ENCODE measurements at regions not wholly inside any gene's neighbourhood (a gene's known extent, or its start where the extent isn't known, plus 50 kb on each side); places are given as distances from the start of the nearest gene placed in this dataset.

DNA sequence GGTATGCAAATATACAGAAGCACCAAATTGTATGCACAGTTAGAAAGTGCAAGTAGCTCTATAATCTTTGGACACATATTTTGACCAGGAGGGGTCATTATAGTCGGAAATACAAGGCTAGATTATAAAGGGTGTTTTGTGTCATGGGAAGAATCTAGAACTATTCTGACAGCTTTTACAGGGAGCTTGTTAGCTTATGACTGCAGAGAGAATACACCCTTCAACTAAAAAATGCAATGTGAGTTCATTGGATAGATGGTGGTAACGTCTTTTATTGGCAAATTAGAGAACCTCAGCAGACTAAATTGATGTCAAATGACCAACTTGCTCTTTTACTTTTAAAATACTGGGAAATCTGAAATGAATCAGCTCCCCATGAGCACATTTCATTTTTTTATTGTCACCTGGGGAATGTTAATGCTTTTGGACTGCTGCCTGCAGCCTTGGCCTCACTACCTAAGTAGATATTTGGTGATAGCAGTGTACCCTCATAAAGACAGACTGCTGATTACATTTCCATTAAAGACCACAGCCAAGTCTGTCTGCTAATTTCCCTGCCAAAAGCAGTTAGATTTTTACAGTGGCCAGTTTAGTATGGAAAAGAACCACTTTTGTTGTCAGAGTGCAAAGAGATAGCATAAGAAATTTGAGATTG, 515.9 kb upstream of the DPPA4 start:
- TF ChIP-seq, protein P1, sequence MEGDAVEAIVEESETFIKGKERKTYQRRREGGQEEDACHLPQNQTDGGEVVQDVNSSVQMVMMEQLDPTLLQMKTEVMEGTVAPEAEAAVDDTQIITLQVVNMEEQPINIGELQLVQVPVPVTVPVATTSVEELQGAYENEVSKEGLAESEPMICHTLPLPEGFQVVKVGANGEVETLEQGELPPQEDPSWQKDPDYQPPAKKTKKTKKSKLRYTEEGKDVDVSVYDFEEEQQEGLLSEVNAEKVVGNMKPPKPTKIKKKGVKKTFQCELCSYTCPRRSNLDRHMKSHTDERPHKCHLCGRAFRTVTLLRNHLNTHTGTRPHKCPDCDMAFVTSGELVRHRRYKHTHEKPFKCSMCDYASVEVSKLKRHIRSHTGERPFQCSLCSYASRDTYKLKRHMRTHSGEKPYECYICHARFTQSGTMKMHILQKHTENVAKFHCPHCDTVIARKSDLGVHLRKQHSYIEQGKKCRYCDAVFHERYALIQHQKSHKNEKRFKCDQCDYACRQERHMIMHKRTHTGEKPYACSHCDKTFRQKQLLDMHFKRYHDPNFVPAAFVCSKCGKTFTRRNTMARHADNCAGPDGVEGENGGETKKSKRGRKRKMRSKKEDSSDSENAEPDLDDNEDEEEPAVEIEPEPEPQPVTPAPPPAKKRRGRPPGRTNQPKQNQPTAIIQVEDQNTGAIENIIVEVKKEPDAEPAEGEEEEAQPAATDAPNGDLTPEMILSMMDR (conservative IDR thresholded peaks at IDR 0.05; ENCODE audit: low read length) = no peak
- no peak for TF ChIP-seq EZH2phosphoT487 (IDR thresholded peaks at IDR 0.05; ENCODE audit: borderline replicate concordance, low read depth, low read length)
